Smooth muscle cell (in vitro differentiated cells): ENCODE measurements at regions not wholly inside any gene's neighbourhood (a gene's known extent, or its start where the extent isn't known, plus 50 kb on each side); places are given as distances from the start of the nearest gene placed in this dataset.

Experiments
- DNase-seq: peaks from one replicate; lab custom pipeline; 2025; ENCODE audit not compliant: unreplicated experiment; lab: John Stamatoyannopoulos, UW
- H2AFZ ChIP-seq: fragments of 200-600 bp; sonication (generic); 2 replicates; pipeline ENCODE4 v1.6.0; 2016; ENCODE audit warnings: antibody characterized with exemption, low read depth, mild to moderate bottlenecking
- H3F3A ChIP-seq: fragments of 200-600 bp; sonication (generic); 2 replicates; pipeline ENCODE4 v1.6.0; 2017; ENCODE audit warnings: antibody characterized with exemption, low read depth
- H3K27ac ChIP-seq: fragments of 200-600 bp; sonication (generic); 2 replicates; pipeline ENCODE4 v1.5.1; 2016; ENCODE audit warnings: low read depth, mild to moderate bottlenecking
- H3K27me3 ChIP-seq: fragments of 200-600 bp; sonication (generic); 2 replicates; pipeline ENCODE4 v1.6.1; 2016; ENCODE audit warnings: low read depth, mild to moderate bottlenecking
- H3K36me3 ChIP-seq: fragments of 200-600 bp; sonication (generic); 2 replicates; pipeline ENCODE4 v1.5.1; 2016; ENCODE audit warnings: low read depth
- H3K4me1 ChIP-seq: fragments of 200-600 bp; sonication (generic); 2 replicates; pipeline ENCODE4 v1.5.1; 2016; ENCODE audit warnings: low read depth
- H3K4me2 ChIP-seq: fragments of 200-600 bp; sonication (generic); 2 replicates; pipeline ENCODE4 v1.6.0; 2016; ENCODE audit warnings: mild to moderate bottlenecking
- H3K4me3 ChIP-seq: fragments of 200-600 bp; sonication (generic); 2 replicates; pipeline ENCODE4 v1.5.1; 2016; ENCODE audit warnings: mild to moderate bottlenecking
- H3K79me2 ChIP-seq: fragments of 200-600 bp; sonication (generic); 2 replicates; pipeline ENCODE4 v1.6.0; 2016; ENCODE audit warnings: low read depth, mild to moderate bottlenecking
- H3K9ac ChIP-seq: fragments of 200-600 bp; sonication (generic); 2 replicates; pipeline ENCODE4 v1.6.0; 2016; ENCODE audit warnings: low read depth
- H3K9me3 ChIP-seq: fragments of 200-600 bp; sonication (generic); replicated peaks from 2 replicates; pipeline ENCODE4 v1.5.1; 2016; ENCODE audit warnings: low read depth
- H4K20me1 ChIP-seq: fragments of 200-600 bp; sonication (generic); 2 replicates; pipeline ENCODE4 v1.6.0; 2016; ENCODE audit warnings: low read depth
- WGBS: methylation state at CpG from one replicate; pipeline ENCODE4 v1.1.7; 2016; ENCODE audit warnings: low lambda C conversion rate; 5-methylcytosine and 5-hydroxymethylcytosine counted together
- TF ChIP-seq, protein P1 (sequence below): fragments of 200-600 bp; sonication (generic); IDR thresholded peaks from 2 replicates; pipeline ENCODE4 v1.5.1; 2017; ENCODE audit warnings: borderline replicate concordance, mild to moderate bottlenecking, antibody characterized with exemption; ENCODE audit not compliant: insufficient read depth, poor library complexity, severe bottlenecking

DNA sequence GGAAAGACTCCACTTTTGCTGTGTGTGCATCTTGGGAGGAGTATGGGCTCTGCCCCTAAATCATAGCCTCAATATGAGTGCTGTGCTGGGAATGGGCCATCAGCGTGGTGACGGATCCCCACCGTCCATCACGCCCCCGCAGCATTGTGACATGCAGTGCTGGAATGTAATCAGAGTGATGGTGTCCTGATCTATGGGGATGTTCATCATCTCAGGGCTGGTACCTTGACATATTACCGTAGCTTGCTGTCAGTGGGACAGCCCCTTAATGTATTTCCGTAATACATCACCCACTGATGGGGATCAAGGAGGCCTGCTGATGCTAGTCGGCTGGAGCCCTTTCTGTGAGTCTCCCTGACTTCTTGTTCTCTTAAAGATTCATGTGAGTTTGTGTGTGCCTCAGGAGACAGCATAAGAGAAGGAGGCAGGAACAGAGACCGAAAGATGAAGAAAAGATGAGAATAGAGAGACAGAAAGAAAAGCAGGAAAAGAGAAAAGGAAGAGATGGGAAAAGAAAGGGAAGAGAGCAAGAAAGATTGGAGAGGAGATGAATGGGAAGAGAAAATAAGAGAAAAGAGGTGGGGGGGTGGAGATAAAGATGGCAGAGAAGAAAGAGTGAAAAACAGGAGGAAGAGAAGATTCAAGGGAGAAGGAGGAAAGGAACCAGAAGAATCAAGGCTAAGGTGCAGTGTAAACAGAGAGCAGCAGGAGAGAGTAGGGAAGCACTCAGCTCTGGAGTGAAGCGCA is 183.7 kb downstream of the RPLP1 start:
- H3K4me2 ChIP-seq: no peak overlapping the region
- no peak for DNase-seq
- no peaks in the 10 kb centered on the region for H3K79me2 ChIP-seq
- peaks cover 15% of the 10 kb centered on the region for H3K27me3 ChIP-seq
- no peaks in the 10 kb centered on the region for H3K4me1 ChIP-seq
- no peaks in the 10 kb centered on the region for H3F3A ChIP-seq
- H3K9ac ChIP-seq: no peak overlapping the region
- no peak overlapping the region for H3K4me3 ChIP-seq
- no peak overlapping the region for H2AFZ ChIP-seq
- TF ChIP-seq, protein P1, sequence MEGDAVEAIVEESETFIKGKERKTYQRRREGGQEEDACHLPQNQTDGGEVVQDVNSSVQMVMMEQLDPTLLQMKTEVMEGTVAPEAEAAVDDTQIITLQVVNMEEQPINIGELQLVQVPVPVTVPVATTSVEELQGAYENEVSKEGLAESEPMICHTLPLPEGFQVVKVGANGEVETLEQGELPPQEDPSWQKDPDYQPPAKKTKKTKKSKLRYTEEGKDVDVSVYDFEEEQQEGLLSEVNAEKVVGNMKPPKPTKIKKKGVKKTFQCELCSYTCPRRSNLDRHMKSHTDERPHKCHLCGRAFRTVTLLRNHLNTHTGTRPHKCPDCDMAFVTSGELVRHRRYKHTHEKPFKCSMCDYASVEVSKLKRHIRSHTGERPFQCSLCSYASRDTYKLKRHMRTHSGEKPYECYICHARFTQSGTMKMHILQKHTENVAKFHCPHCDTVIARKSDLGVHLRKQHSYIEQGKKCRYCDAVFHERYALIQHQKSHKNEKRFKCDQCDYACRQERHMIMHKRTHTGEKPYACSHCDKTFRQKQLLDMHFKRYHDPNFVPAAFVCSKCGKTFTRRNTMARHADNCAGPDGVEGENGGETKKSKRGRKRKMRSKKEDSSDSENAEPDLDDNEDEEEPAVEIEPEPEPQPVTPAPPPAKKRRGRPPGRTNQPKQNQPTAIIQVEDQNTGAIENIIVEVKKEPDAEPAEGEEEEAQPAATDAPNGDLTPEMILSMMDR: no peak
- 92% methylated on average over 10 of the region's 10 CpGs for WGBS
- no peak overlapping the region for H3K27ac ChIP-seq
- H3K9me3 ChIP-seq: no peaks in the 10 kb centered on the region
- H3K36me3 ChIP-seq: no peaks in the 10 kb centered on the region
- H4K20me1 ChIP-seq: no peaks in the 10 kb centered on the region

DNA sequence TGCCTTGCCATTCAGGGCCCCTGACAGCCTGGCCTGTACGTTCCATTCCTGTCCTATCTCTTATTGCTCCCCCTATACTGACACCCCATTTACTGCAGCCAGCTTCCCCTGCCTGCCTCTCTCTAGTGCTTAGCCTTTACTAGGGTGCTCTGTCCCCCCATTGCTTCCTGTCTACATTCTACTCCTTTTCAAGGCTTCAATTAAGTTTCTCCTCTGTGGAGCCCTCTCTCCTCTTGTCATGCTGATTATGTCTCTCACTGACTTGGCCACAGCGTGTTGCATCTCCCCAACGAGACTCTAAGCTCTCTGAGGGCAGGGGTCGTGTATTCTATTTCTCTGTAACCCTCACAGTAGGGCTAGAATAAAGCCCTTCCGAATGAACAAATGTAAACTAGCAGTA is 185.2 kb downstream of the RPLP1 start:
- TF ChIP-seq, protein P1: no peak
- Histone ChIP-seq H3K36me3 (no peaks in the 10 kb centered on the region), H3K9ac (no peak overlapping the region), H3K27ac (no peak overlapping the region), H3K27me3 (peaks cover 1% of the 10 kb centered on the region), H3K4me3 (no peak overlapping the region), H3K9me3 (no peaks in the 10 kb centered on the region), H3K79me2 (no peaks in the 10 kb centered on the region), H3K4me2 (no peak overlapping the region), H2AFZ (no peak overlapping the region), H4K20me1 (no peaks in the 10 kb centered on the region), H3K4me1 (no peaks in the 10 kb centered on the region), H3F3A (no peaks in the 10 kb centered on the region)
- 86% methylated on average over 5 of the region's 5 CpGs for WGBS
- DNase-seq: no peak

DNA sequence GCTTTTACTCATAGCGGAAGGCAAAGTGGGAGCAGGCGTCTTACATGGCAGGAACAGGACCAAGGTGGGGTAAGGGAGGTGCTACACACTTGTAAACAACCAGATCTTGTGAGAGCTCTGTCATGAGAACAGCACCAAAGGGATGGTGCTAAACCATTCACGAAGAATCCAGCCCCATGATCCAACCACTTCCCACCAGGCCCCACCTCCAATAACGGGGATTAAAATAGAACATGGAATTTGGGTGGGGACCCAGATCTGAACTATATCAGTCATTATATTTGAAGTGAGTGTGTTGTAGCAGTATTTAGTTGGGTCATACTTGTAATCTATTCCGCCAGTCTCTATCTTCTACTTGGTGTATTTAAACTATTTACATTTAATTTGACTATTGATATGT is 190.9 kb downstream of the RPLP1 start:
- TF ChIP-seq, protein P1: no peak

DNA sequence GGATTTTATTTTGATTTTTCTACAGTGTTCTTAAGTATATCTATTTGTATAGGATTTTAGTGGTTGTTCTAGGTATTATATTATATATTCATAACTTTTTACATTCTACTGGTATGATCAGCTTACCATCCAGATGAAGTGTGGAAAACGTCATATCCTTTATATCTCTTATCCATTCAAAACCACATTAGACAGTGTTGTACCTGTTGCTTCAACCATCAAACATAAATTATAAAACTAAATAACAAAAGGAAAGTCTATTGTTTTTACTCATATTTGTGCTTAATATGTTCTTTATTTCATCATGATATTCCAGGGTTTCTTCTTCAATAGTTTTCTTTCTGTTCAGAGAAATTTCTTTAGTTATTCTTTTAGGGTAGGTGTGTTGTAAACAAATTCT is 191.4 kb downstream of the RPLP1 start:
- Histone ChIP-seq H3K27me3 (no peaks in the 10 kb centered on the region), H3K9ac (no peak overlapping the region), H3K79me2 (no peaks in the 10 kb centered on the region), H3K4me2 (no peak overlapping the region), H3K4me1 (peaks cover 15% of the 10 kb centered on the region), H3F3A (peaks cover 3% of the 10 kb centered on the region), H3K27ac (no peak overlapping the region), H2AFZ (no peak overlapping the region), H3K9me3 (no peaks in the 10 kb centered on the region), H3K4me3 (no peak overlapping the region), H3K36me3 (no peaks in the 10 kb centered on the region), H4K20me1 (no peaks in the 10 kb centered on the region)
- DNase-seq: no peak
- 85% methylated on average over 1 of the region's 1 CpG for WGBS
- TF ChIP-seq, protein P1: no peak

More for the DNA sequence above, 190.9 kb downstream of the RPLP1 start:
- Histone ChIP-seq H3K4me2 (no peak overlapping the region), H3K36me3 (no peaks in the 10 kb centered on the region), H3K27me3 (no peaks in the 10 kb centered on the region), H3K4me3 (no peak overlapping the region), H3F3A (peaks cover 3% of the 10 kb centered on the region), H3K79me2 (no peaks in the 10 kb centered on the region), H2AFZ (no peak overlapping the region), H3K4me1 (peaks cover 13% of the 10 kb centered on the region), H3K9me3 (no peaks in the 10 kb centered on the region), H3K27ac (no peak overlapping the region), H3K9ac (no peak overlapping the region), H4K20me1 (no peaks in the 10 kb centered on the region)
- WGBS: 94% methylated on average over 5 of the region's 5 CpGs
- no peak for DNase-seq
